ENCODE measurements at regions not wholly inside any gene's neighbourhood (a gene's known extent, or its start where the extent isn't known, plus 50 kb on each side); places are given as distances from the start of the nearest gene placed in this dataset.
"Not testable (repeated sequence)": the region's sequence is repeated elsewhere in the genome, so short reads cannot be mapped to it uniquely, and the experiment has no call there.

DNA sequence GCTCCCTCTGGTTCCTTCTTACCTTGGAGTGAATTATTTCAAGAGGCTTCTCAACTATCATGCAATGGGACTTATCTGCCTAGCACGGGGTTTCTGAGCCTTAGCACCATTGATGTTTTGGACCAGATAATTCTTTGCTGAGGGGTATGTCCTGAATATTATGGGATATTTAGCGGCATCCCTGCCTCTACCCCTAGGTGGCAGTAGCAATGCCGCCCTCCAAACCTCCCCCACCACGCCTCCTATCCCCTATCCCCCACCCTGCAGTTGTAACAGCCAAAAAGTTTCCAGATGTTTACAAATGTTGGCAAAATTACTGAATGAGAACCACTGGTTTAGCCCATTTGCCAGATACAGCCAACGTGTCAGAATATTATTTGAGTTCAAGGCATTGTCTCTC is 125.5 kb downstream of the POSTN start:
- Histone ChIP-seq H3K4me1 (no peaks in the 10 kb centered on the region), H3K4me3 (no peak overlapping the region), H3K27me3 (no peaks in the 10 kb centered on the region), H3K36me3 (no peaks in the 10 kb centered on the region), H3K9me3 (no peaks in the 10 kb centered on the region), H3K27ac (no peak overlapping the region)
- TF ChIP-seq POLR2A (IDR thresholded peaks at IDR 0.05) (no peak), POLR2AphosphoS5 (IDR thresholded peaks at IDR 0.05) (no peak)
- WGBS = 81% methylated on average over 5 of the region's 5 CpGs
- no peak for DNase-seq (ENCODE audit: low spot score in 2 of 2)

DNA sequence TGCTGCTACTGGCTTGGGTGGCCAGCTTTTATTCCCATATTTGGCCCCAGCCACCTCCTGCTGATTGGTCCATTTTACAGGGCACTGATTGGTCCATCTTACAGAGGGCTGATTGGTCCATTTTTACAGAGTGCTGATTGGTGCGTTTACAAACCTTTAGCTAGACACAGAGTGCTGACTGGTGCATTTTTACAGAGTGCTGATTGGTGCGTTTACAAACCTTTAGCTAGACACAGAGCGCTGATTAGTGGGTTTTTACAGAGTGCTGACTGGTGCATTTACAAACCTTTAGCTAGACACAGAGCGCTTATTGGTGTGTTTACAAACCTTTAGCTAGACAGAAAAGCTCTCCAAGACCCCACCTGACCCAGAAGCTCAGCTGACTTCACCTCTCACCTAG is 126.3 kb downstream of the POSTN start:
- DNase-seq (ENCODE audit: low spot score in 2 of 2); H3K9me3 ChIP-seq; H3K4me3 ChIP-seq; H3K27ac ChIP-seq; H3K36me3 ChIP-seq; H3K27me3 ChIP-seq; H3K4me1 ChIP-seq: not testable (repeated sequence)
- WGBS = 98% methylated on average over 4 of the region's 4 CpGs

DNA sequence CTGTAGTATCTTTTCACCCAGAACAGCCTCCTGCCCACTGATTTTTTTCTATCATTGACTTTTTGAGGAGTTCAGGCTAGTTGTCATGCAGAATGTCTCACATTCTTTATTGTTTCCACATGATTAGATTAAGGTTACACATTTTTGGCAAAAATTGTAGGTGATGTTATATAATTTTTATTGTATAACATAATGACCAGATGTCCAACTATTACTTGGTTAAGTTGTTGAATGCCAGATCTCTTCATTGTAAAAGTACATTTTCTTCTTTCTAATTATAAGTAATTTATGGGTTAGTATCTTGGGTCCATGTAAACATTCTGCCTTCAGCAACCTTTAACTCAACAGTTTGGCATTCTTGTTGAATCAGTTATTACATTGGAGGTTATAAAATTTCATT is 138.4 kb downstream of the POSTN start:
- Histone ChIP-seq H3K4me3 (no peak overlapping the region), H3K9me3 (no peaks in the 10 kb centered on the region), H3K36me3 (no peaks in the 10 kb centered on the region), H3K27me3 (no peaks in the 10 kb centered on the region), H3K27ac (no peak overlapping the region), H3K4me1 (no peaks in the 10 kb centered on the region)
- DNase-seq (ENCODE audit: low spot score in 2 of 2) = no peak
- TF ChIP-seq, protein P1, sequence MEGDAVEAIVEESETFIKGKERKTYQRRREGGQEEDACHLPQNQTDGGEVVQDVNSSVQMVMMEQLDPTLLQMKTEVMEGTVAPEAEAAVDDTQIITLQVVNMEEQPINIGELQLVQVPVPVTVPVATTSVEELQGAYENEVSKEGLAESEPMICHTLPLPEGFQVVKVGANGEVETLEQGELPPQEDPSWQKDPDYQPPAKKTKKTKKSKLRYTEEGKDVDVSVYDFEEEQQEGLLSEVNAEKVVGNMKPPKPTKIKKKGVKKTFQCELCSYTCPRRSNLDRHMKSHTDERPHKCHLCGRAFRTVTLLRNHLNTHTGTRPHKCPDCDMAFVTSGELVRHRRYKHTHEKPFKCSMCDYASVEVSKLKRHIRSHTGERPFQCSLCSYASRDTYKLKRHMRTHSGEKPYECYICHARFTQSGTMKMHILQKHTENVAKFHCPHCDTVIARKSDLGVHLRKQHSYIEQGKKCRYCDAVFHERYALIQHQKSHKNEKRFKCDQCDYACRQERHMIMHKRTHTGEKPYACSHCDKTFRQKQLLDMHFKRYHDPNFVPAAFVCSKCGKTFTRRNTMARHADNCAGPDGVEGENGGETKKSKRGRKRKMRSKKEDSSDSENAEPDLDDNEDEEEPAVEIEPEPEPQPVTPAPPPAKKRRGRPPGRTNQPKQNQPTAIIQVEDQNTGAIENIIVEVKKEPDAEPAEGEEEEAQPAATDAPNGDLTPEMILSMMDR (IDR thresholded peaks at IDR 0.05) = no peak
- TF ChIP-seq POLR2AphosphoS5 (IDR thresholded peaks at IDR 0.05) (no peak), POLR2A (IDR thresholded peaks at IDR 0.05) (no peak), EP300 (IDR thresholded peaks at IDR 0.05) (no peak)

DNA sequence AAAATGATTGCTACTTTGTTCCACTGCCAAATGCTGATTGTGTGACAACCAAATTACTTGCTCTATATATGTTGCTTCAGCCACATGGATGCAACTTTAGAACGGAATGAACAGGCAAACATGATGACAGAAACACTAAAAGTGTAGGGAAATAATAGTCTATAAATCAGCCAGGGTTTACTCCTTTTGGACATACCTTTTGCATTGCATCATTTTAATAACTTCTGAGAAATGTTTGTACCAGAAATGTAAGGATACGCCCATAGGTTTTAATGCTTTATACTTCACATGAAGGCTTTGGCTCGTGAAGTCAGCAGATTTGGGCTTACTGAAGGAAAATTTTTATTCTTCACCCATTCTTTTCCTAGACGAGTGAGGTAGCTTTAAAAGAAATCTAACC is 141.0 kb downstream of the POSTN start:
- DNase-seq (ENCODE audit: low spot score in 2 of 2) = no peak
- TF ChIP-seq, protein P1 (IDR thresholded peaks at IDR 0.05) = no peak
- TF ChIP-seq EP300 (IDR thresholded peaks at IDR 0.05) (no peak), POLR2A (IDR thresholded peaks at IDR 0.05) (no peak), POLR2AphosphoS5 (IDR thresholded peaks at IDR 0.05) (no peak)
- H3K27ac ChIP-seq = no peak overlapping the region
- H3K9me3 ChIP-seq = no peaks in the 10 kb centered on the region
- no peaks in the 10 kb centered on the region for H3K4me1 ChIP-seq
- no peaks in the 10 kb centered on the region for H3K36me3 ChIP-seq
- 49% methylated on average over 4 of the region's 4 CpGs for WGBS
- H3K4me3 ChIP-seq = no peak overlapping the region
- no peaks in the 10 kb centered on the region for H3K27me3 ChIP-seq

DNA sequence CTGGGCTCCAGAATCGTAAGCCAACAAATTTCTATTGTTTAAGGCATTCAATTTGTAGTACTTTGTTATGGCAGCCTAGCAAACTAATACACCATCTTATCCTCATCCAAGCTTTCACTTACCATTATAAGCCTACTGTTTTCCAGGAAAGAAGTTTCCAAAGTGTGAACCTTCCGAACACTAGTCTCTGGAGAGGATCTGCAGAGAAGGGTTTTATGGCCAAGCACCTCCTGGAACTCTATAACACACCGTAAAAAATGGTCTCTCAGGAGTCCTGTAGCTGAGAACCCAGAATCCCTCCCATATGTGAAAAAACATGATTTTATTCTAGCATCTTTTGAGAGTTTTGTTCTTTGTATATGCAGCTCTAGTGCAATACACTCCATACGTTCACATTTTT is 142.1 kb downstream of the POSTN start:
- no peaks in the 10 kb centered on the region for H3K4me1 ChIP-seq
- no peaks in the 10 kb centered on the region for H3K27me3 ChIP-seq
- WGBS = 62% methylated on average over 4 of the region's 4 CpGs
- no peak overlapping the region for H3K4me3 ChIP-seq
- no peak for DNase-seq (ENCODE audit: low spot score in 2 of 2)
- TF ChIP-seq, protein P1 (IDR thresholded peaks at IDR 0.05) = no peak
- TF ChIP-seq EP300 (IDR thresholded peaks at IDR 0.05) = no peak
- no peak for TF ChIP-seq POLR2AphosphoS5 (IDR thresholded peaks at IDR 0.05)
- no peak for TF ChIP-seq POLR2A (IDR thresholded peaks at IDR 0.05)
- H3K9me3 ChIP-seq = no peaks in the 10 kb centered on the region
- no peaks in the 10 kb centered on the region for H3K36me3 ChIP-seq
- H3K27ac ChIP-seq = no peak overlapping the region

DNA sequence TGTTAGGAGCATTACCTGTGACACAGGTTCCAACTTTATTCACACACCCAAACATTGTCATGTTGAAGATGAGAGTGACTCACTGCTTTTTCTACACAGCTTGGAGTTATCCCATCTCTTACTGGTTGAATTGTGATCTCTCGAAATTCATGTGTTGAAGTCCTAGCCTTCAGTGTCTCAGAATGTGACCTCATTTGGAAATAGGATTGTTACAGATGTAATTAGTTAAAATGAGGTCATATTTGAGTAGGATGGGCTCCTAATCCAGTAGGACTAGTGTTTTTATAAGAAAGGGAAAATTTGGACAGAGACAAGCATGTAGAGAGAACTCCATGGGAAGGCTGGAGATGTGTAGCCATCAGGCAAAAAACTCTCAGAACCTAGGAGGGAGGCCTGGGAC is 142.5 kb downstream of the POSTN start:
- 67% methylated on average over 1 of the region's 1 CpG for WGBS
- no peak overlapping the region for H3K4me3 ChIP-seq
- TF ChIP-seq, protein P1 (IDR thresholded peaks at IDR 0.05) = no peak
- TF ChIP-seq POLR2AphosphoS5 (IDR thresholded peaks at IDR 0.05) = no peak
- TF ChIP-seq EP300 (IDR thresholded peaks at IDR 0.05) = no peak
- TF ChIP-seq POLR2A (IDR thresholded peaks at IDR 0.05) = no peak
- no peaks in the 10 kb centered on the region for H3K4me1 ChIP-seq
- H3K27me3 ChIP-seq = no peaks in the 10 kb centered on the region
- no peaks in the 10 kb centered on the region for H3K9me3 ChIP-seq
- DNase-seq (ENCODE audit: low spot score in 2 of 2) = no peak
- no peaks in the 10 kb centered on the region for H3K36me3 ChIP-seq
- H3K27ac ChIP-seq = no peak overlapping the region
